Ovary (tissue), 7 donors: ENCODE measurements at regions not wholly inside any gene's neighbourhood (a gene's known extent, or its start where the extent isn't known, plus 50 kb on each side); places are given as distances from the start of the nearest gene placed in this dataset.

Source experiments
- DNase-seq, 5 donors: peaks; one replicate each; pipeline ENCODE4 v3.0.0-alpha.2; 2019 to 2020
- H3K27ac ChIP-seq, 2 donors: fragments of 200-600 bp; one replicate each; pipeline versions ENCODE4 v1.5.1 to v1.8.0; 2019 to 2022
- H3K27me3 ChIP-seq: fragments of 200-600 bp; one replicate; pipeline ENCODE4 v1.8.0; 2022
- H3K36me3 ChIP-seq: fragments of 200-600 bp; sonication (generic); one replicate; pipeline ENCODE4 v1.5.1; 2019
- H3K4me1 ChIP-seq: one replicate; pipeline ENCODE4 v1.8.1; 2013; ENCODE audit warnings: mild to moderate bottlenecking, moderate library complexity; ENCODE audit not compliant: insufficient read depth
- H3K4me3 ChIP-seq: fragments of 200-600 bp; sonication (generic); one replicate; pipeline ENCODE4 v1.5.1; 2017
- H3K9me3 ChIP-seq, 2 donors: fragments of 200-600 bp in 1 of 2; sonication (generic) in 1 of 2; one replicate each; pipeline versions ENCODE4 v1.5.1 to v1.8.1; 2013 to 2019; ENCODE audit warnings: mild to moderate bottlenecking in 1 of 2, moderate library complexity in 1 of 2
- EP300 ChIP-seq: sonication (generic); formaldehyde crosslinking; IDR thresholded peaks from one replicate; pipeline ENCODE4 v1.6.1; 2017; ENCODE audit warnings: antibody characterized with exemption
- POLR2A ChIP-seq: fragments of 450-650 bp; IDR thresholded peaks from one replicate; pipeline ENCODE4 v1.6.1; 2017; ENCODE audit warnings: antibody characterized with exemption, mild to moderate bottlenecking, moderate library complexity
- WGBS, 3 donors: extraction: QIAGEN DNeasy Blood & Tissue Kit in 1 of 3; methylation state at CpG; one replicate each; pipeline versions ENCODE4 v1.1.5 to v1.1.7; 2013 to 2017; 5-methylcytosine and 5-hydroxymethylcytosine counted together
- intact Hi-C, 4 donors: fragments of 100-400 bp; cut with DNase I; formaldehyde crosslinking; loops; one replicate each; pipeline versions ENCODE4 v1.11.0 to v1.15.1; 2022 to 2023
- TF ChIP-seq, protein P1 (sequence below), 3 donors: fragments of 450-650 bp in 2 of 3; fragments of 200-600 bp in 1 of 3; IDR thresholded peaks; one replicate each; pipeline versions ENCODE4 v1.5.1 to v1.8.0; 2016 to 2022; ENCODE audit warnings: antibody characterized with exemption in 3 of 3, mild to moderate bottlenecking in 1 of 3
- donor health status: DM: no; HTN: no; CAD: no; lungs with moderate emphysema.
- donor health status: DM: no; HTN: no; CAD: no.
- donor health status: Bipolar disorder and iron deficiency.
- donor health status: DM: no; HTN: no; CAD: no.
- donor health status: DM: yes; HTN: yes; CAD: no.

DNA sequence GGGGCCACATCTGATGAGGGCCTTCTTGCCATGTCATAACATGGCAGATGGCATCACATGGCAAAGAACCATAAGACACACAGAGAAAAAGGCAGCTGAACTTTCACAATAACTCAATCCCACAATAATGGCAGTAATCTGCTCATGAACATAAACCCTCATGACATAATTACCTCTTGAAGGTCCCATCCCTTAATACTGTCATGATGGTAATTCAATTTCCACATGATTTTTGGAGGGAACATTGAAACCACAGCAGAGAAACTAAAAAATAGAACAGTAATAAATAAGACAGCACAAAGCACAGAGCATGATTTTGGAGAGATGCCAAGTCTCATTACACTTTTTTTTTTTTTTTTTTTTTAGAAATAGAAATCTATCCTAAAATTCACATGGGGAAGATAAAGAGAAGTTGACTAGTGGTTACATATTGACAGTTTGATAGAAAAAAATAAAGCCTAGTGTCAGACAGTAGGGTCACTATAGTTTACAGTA lies 61.8 kb upstream of the ATF7IP start:
- no peaks in the 10 kb centered on the region for H3K27me3 ChIP-seq
- no peaks in the 10 kb centered on the region for H3K9me3 ChIP-seq
- H3K36me3 ChIP-seq: no peaks in the 10 kb centered on the region
- H3K4me3 ChIP-seq: no peak overlapping the region
- H3K4me1 ChIP-seq: no peaks in the 10 kb centered on the region
- no peak overlapping the region for H3K27ac ChIP-seq
- TF ChIP-seq EP300 (no peak), POLR2A (no peak)
- TF ChIP-seq, protein P1, sequence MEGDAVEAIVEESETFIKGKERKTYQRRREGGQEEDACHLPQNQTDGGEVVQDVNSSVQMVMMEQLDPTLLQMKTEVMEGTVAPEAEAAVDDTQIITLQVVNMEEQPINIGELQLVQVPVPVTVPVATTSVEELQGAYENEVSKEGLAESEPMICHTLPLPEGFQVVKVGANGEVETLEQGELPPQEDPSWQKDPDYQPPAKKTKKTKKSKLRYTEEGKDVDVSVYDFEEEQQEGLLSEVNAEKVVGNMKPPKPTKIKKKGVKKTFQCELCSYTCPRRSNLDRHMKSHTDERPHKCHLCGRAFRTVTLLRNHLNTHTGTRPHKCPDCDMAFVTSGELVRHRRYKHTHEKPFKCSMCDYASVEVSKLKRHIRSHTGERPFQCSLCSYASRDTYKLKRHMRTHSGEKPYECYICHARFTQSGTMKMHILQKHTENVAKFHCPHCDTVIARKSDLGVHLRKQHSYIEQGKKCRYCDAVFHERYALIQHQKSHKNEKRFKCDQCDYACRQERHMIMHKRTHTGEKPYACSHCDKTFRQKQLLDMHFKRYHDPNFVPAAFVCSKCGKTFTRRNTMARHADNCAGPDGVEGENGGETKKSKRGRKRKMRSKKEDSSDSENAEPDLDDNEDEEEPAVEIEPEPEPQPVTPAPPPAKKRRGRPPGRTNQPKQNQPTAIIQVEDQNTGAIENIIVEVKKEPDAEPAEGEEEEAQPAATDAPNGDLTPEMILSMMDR (IDR thresholded peaks at IDR 0.05): no peak
- no peak for DNase-seq
- intact Hi-C loops: no loop called here

DNA sequence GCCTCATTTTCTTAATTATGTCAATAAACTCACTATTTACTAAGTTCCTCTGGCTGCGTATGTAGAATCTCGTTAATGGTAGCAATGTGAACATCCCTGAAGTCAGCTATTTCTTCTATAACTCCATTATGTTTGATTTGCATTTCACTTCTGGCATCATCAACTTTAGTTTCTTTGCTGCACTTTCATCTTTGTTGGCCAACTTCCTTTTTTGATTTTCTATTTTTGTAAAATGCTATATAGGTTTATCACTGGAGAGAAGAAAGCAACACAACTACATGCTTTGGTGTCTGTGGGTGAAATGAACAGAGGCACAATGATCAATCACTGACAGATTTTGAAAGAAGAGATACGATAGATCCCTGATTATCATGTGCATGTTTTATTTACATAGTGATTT lies 58.5 kb upstream of the ATF7IP start:
- Histone ChIP-seq H3K9me3 (no peaks in the 10 kb centered on the region), H3K4me3 (no peak overlapping the region), H3K4me1 (no peaks in the 10 kb centered on the region), H3K36me3 (no peaks in the 10 kb centered on the region), H3K27ac (no peak overlapping the region), H3K27me3 (no peaks in the 10 kb centered on the region)
- TF ChIP-seq, protein P1 (IDR thresholded peaks at IDR 0.05): no peak
- TF ChIP-seq POLR2A (no peak), EP300 (no peak)
- no peak for DNase-seq
- WGBS, 3 donors: 94 to 95% (median 95%) methylated on average over 3 of the region's 3 CpGs
- intact Hi-C loops: no loop called here

DNA sequence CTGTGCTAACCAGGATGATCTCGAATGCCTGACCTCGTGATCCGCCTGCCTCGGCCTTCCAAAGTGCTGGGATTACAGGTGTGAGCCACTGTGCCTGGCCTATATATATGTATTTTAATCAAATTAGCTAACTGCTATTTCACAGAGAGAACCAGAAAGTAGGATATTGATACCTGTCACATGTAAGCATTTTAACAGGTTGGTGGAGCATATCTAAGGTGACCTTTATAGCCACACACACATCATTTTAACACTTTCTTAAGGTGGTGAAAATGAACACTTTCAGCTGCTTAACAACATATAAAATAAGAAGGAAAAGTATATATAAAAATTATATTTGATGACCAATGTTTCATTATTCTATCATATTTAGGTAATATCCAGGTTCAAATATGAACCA lies 57.0 kb upstream of the ATF7IP start:
- H3K4me1 ChIP-seq: no peaks in the 10 kb centered on the region
- H3K9me3 ChIP-seq: no peaks in the 10 kb centered on the region
- intact Hi-C loops: no loop called here
- WGBS, 3 donors: 95 to 97% (median 95%) methylated on average over 4 of the region's 4 CpGs
- no peak for TF ChIP-seq EP300
- TF ChIP-seq POLR2A: no peak
- TF ChIP-seq, protein P1 (IDR thresholded peaks at IDR 0.05): no peak
- no peaks in the 10 kb centered on the region for H3K36me3 ChIP-seq
- no peak overlapping the region for H3K27ac ChIP-seq
- no peak for DNase-seq
- H3K27me3 ChIP-seq: no peaks in the 10 kb centered on the region
- no peak overlapping the region for H3K4me3 ChIP-seq

DNA sequence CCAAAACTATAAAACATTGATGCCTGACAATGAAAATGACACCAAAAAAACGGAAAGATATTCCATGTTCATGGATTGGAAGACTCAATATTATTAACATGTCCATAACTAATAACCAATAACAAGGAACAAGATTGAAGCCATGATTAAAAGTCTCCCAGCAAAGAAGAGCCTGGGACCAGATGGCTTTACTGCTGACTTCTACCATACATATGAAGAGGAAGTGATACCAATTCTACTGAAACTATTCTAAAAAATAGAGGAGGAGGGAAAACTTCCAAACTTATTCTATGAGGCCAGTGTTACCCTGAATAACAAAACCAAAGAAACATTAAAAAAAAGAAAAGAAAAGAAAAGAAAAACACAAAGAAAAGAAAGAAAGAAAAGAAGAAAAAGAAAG lies 54.6 kb upstream of the ATF7IP start:
- Histone ChIP-seq H3K27me3 (no peaks in the 10 kb centered on the region), H3K27ac (no peak overlapping the region), H3K4me3 (no peak overlapping the region), H3K4me1 (no peaks in the 10 kb centered on the region), H3K36me3 (no peaks in the 10 kb centered on the region), H3K9me3 (no peaks in the 10 kb centered on the region)
- WGBS, 3 donors: 87 to 94% (median 90%) methylated on average over 1 of the region's 1 CpG
- DNase-seq: no peak
- intact Hi-C loops: no loop called here
- TF ChIP-seq EP300 (no peak), POLR2A (no peak)
- TF ChIP-seq, protein P1 (IDR thresholded peaks at IDR 0.05): no peak
